HG03139 (cell line): ENCODE measurements at regions not wholly inside any gene's neighbourhood (a gene's known extent, or its start where the extent isn't known, plus 50 kb on each side); places are given as distances from the start of the nearest gene placed in this dataset.
"Not testable (repeated sequence)": the region's sequence is repeated elsewhere in the genome, so short reads cannot be mapped to it uniquely, and the experiment has no call there.

Source experiments
- ATAC-seq: cut with Tn5 transposase; IDR thresholded peaks from one replicate; pipeline ENCODE4 v1.9.1; 2021; ENCODE audit not compliant: unreplicated experiment

GRCh38 chr18:64369830-64370440, 221.0 kb upstream of the LINC00305 start:
- ATAC-seq = not testable (repeated sequence)

- no peak for ATAC-seq
Measured at GRCh38 chr18:64365106-64365505, 216.2 kb upstream of the LINC00305 start.

GRCh38 chr18:64337673-64338072, 188.8 kb upstream of the LINC00305 start:
- no peak for ATAC-seq

GRCh38 chr18:64337018-64337417, 188.1 kb upstream of the LINC00305 start:
- no peak for ATAC-seq

- no peak for ATAC-seq
Measured at GRCh38 chr18:64334748-64335147, 185.9 kb upstream of the LINC00305 start.

GRCh38 chr18:64333584-64333983, 184.7 kb upstream of the LINC00305 start:
- no peak for ATAC-seq

GRCh38 chr18:64332835-64333234, 183.9 kb upstream of the LINC00305 start:
- no peak for ATAC-seq

- no peak for ATAC-seq
Measured at GRCh38 chr18:64331419-64331818, 182.5 kb upstream of the LINC00305 start.

- no peak for ATAC-seq
Measured at GRCh38 chr18:64330931-64331330, 182.0 kb upstream of the LINC00305 start.

GRCh38 chr18:64330161-64330560, 181.3 kb upstream of the LINC00305 start:
- no peak for ATAC-seq

- ATAC-seq = no peak
Measured at GRCh38 chr18:64322189-64322588, 173.3 kb upstream of the LINC00305 start.

GRCh38 chr18:64318547-64318946, 169.7 kb upstream of the LINC00305 start:
- no peak for ATAC-seq

GRCh38 chr18:64311859-64312258, 163.0 kb upstream of the LINC00305 start:
- no peak for ATAC-seq

- no peak for ATAC-seq
Measured at GRCh38 chr18:64295839-64296238, 147.0 kb upstream of the LINC00305 start.

GRCh38 chr18:64294967-64295366, 146.1 kb upstream of the LINC00305 start:
- no peak for ATAC-seq

- ATAC-seq = no peak
Measured at GRCh38 chr18:64288432-64288831, 139.5 kb upstream of the LINC00305 start.

- no peak for ATAC-seq
Measured at GRCh38 chr18:64287926-64288325, 139.0 kb upstream of the LINC00305 start.

GRCh38 chr18:64283059-64283458, 134.2 kb upstream of the LINC00305 start:
- ATAC-seq = no peak

GRCh38 chr18:64278026-64278425, 129.1 kb upstream of the LINC00305 start:
- no peak for ATAC-seq

GRCh38 chr18:64276311-64277090, 127.6 kb upstream of the LINC00305 start:
- no peak for ATAC-seq

- no peak for ATAC-seq
Measured at GRCh38 chr18:64275593-64276300, 126.9 kb upstream of the LINC00305 start.

GRCh38 chr18:64273724-64274123, 124.8 kb upstream of the LINC00305 start:
- ATAC-seq = no peak
